ENCODE measurements at regions not wholly inside any gene's neighbourhood (a gene's known extent, or its start where the extent isn't known, plus 50 kb on each side); places are given as distances from the start of the nearest gene placed in this dataset.
"Not testable (repeated sequence)": the region's sequence is repeated elsewhere in the genome, so short reads cannot be mapped to it uniquely, and the experiment has no call there.

DNA sequence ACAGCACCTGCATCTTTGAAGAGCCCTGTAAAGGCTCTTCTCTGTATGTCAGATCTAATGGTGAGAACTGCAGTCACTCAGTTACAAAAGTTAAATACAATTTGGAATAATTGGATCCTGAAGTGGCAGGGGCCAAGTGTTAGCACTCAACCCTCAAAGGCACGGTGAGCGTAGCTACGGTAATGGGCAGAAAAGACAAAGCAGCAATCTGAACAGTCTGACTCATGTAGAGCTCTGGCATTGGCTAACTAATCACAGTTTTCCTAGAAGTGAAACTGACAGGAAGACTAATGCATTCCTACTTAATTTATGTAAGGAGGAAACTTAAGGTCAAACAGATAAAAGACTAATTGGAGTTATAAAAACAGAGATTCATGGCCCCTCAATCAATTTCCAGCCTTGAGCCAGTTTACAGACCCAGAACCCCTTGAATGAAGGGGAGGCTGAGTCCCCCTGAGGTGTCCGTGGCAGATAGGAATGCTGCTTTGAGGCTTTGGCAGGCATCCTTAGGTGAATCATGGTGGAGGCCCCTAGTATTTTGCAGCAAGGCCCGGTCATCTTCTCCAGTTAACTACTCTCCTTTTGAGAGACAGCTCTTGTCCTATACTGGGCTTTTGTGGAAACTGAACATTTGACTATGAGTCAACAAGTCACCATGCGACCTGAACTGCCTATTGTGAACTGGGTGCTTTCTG is 450.7 kb downstream of the ZNF33B start:
- not testable (repeated sequence) for DNase-seq (ENCODE audit: low read depth, low spot score)

- peak; percentile 11 for DNase-seq (ENCODE audit: low read depth, low spot score)
These were observed 460.3 kb downstream of the ZNF33B start for GRCh38 chr10:42177793-42178689.

- no peak for DNase-seq (ENCODE audit: low read depth, low spot score)
These were observed 461.1 kb downstream of the ZNF33B start for GRCh38 chr10:42177077-42177792.

GRCh38 chr10:42150428-42151061 is 487.8 kb downstream of the ZNF33B start:
- no peak for DNase-seq (ENCODE audit: low read depth, low spot score)

DNA sequence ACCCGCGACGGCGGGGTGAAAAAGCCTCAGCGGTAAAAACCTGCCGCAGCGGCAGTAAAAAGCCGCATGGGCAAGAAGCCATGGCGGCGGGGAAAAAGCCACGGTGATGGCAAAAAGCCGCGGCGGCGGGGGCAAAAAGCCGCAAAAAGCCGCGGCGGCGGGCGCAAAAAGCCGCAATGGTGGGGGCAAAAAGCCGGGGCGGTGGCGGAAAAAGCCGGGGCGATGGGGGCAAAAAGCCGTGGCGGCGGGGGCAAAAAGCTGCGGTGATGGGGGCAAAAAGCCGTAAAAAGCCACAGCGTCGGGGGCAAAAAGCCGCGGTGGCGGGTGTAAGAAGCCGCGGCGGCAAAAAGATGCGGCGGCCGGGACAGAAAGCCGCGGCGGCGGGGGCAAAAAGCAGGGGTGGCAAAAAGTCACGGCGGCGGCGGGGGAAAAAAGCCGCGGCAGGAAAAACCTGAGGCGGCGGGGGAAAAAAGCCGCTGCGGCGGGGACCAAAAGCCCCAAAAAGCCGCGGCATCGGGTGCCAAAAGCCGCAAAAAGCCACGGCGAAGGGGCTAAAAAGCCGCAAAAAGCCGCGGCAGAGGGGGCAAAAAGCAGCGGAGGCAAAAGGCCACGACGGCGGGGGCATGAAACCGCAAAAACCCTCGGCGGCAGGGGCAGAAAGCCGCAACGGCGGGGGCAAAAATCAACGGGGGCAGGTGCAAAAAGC is 488.5 kb downstream of the ZNF33B start:
- no peak for DNase-seq (ENCODE audit: low read depth, low spot score)

GRCh38 chr10:42149027-42149700 is 489.2 kb downstream of the ZNF33B start:
- peak; percentile 2 for DNase-seq (ENCODE audit: low read depth, low spot score)

- not testable (repeated sequence) for DNase-seq (ENCODE audit: low read depth, low spot score)
These were observed 492.2 kb downstream of the ZNF33B start for GRCh38 chr10:42146165-42146564.

DNA sequence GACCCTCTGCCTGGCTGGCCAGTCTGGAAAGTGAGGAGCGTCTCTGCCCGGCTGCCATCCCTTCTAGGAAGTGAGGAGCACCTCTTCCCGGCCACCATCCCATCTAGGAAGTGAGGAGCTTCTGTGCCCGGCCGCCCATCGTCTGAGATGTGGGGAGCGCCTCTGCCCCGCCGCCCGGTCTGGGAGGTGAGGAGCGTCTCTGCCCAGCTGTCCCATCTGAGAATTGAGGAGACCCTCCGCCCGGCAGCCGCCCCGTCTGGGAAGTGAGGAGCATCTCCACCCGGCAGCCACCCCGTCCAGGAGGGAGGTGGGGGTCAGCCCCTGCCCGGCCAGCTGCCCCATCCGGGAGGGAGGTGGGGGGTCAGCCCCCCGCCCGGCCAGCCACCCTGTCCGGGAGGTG is 500.3 kb downstream of the ZNF33B start:
- DNase-seq (ENCODE audit: low read depth, low spot score): not testable (repeated sequence)

DNA sequence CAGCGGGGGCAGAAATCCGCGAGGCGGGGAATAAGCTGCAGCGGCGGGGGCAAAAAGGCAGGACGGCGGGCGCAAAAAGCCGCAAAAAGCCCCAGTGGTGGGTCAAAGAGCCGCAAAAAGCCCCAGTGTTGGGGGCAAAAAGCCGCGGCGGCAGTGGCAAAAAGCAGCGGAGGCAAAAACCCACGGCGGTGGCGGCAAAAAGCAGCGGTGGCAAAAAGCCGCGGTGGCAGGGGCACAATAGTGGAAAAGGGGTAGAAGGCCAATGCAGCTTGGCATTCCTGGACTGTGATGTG is 525.3 kb downstream of the ZNF33B start:
- no peak for DNase-seq (ENCODE audit: low read depth, low spot score)

DNA sequence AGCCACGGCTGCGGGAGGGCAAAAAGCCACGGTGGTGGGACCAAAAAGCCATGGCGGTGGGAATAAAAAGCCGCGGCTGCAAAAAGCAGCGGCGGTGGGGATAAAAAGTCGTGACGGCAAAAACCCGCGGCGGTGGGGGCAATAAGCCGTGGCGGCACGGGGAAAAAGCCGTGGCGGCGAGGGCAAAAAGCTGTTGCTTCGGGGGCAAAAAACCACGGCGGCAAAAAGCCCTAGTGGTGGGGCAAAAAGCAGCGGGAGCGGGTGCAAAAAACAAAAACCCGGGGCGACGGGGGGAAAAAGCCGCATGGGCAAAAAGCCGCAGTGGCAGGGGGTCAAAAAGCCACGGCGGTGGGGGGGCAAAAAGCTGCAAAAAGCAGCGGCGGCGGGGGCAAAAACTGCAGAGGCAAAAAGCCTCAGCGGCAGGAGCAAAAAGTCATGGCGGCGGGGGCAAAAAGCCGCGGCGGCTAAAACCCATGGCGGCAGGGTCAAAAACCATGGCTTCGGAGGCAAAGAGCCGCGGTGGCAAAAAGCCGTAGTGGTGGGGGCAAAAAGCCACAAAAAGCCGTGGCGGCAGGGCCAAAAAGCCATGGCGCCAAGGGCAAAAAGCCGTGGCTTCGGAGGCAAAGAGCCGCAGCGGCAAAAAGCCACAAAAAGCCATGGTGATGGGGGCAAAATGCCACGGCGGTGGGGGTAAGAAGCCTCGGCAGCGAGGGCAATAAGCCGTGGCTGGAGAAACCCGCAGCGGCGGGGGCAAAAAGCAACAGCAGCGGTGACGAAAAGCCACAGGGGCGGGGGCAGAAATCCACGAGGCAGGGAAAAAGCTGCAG is 525.8 kb downstream of the ZNF33B start:
- DNase-seq (ENCODE audit: low read depth, low spot score): no peak

GRCh38 chr10:42111661-42112330 is 526.6 kb downstream of the ZNF33B start:
- no peak for DNase-seq (ENCODE audit: low read depth, low spot score)

DNA sequence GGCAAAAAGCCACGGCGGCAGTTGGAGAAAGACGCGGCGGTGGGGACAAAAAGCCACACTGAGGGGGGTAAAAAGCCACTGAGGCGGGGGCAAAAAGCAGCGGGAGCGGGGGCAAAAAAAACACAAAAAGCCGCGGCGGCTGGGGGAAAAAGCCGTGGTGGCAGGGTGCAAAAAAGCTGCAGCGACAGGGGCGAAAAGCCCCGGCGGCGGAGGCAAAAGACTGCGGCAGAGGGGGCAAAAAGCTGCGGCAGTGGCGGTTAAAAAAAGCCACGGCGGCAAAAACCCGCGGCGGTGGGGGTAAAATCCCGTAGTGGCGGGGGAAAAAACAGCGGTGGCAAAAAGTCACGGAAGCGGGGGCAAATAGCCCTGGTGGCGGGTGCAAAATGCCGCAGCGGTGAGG is 527.3 kb downstream of the ZNF33B start:
- no peak for DNase-seq (ENCODE audit: low read depth, low spot score)

Measured in ELF-1 (cell line).